Heart right ventricle (tissue), 16 donors: ENCODE measurements at regions not wholly inside any gene's neighbourhood (a gene's known extent, or its start where the extent isn't known, plus 50 kb on each side); places are given as distances from the start of the nearest gene placed in this dataset.
A peak's percentile ranks its signal among the peaks of the same experiment; 100 is the strongest.

Source experiments
- ATAC-seq, 8 donors: fragments of 200-7000 bp; cut with Tn5 transposase; one replicate each; pipeline ENCODE4 v1.9.1; 2020; ENCODE audit warnings: mild to moderate bottlenecking in 8 of 8, moderate library complexity in 8 of 8, moderate number of reproducible peaks in 1 of 8
- DNase-seq, 2 donors: peaks; one replicate each; pipeline ENCODE4 v3.0.0-alpha.2; 2020
- H3K27ac ChIP-seq, 10 donors: fragments of 200-600 bp; sonication (generic) in 2 of 10; one replicate each; pipeline versions ENCODE4 v1.5.0 to v1.8.0; 2020 to 2022; ENCODE audit warnings: mild to moderate bottlenecking in 3 of 10
- H3K27me3 ChIP-seq, 7 donors: fragments of 200-600 bp; one replicate each; pipeline ENCODE4 v1.8.0; 2021 to 2022; ENCODE audit warnings: mild to moderate bottlenecking in 2 of 7
- H3K36me3 ChIP-seq, 9 donors: fragments of 200-600 bp; sonication (generic) in 1 of 9; one replicate each; pipeline versions ENCODE4 v1.5.0 to v1.8.0; 2020 to 2022; ENCODE audit warnings: mild to moderate bottlenecking in 2 of 9
- H3K4me1 ChIP-seq, 9 donors: fragments of 200-600 bp; sonication (generic) in 1 of 9; one replicate each; pipeline versions ENCODE4 v1.5.0 to v1.8.0; 2020 to 2022; ENCODE audit warnings: mild to moderate bottlenecking in 4 of 9
- H3K4me3 ChIP-seq, 10 donors: fragments of 200-600 bp; sonication (generic) in 2 of 10; one replicate each; pipeline versions ENCODE4 v1.5.0 to v1.8.0; 2020 to 2022; ENCODE audit warnings: mild to moderate bottlenecking in 7 of 10, moderate library complexity in 2 of 10
- H3K9me3 ChIP-seq, 11 donors: fragments of 200-600 bp in 10 of 11; sonication (generic) in 2 of 11; one replicate each; pipeline versions ENCODE4 v1.5.0 to v1.8.0; 2013 to 2022; ENCODE audit warnings: mild to moderate bottlenecking in 2 of 11, control low read depth in 1 of 11, moderate library complexity in 1 of 11
- WGBS, 2 donors: extraction: QIAGEN DNeasy Blood & Tissue Kit; methylation state at CpG; one replicate each; pipeline ENCODE4 v1.1.7; 2013; ENCODE audit warnings: inconsistent platforms in 1 of 2; 5-methylcytosine and 5-hydroxymethylcytosine counted together
- intact Hi-C, 10 donors: fragments of 100-400 bp; cut with DNase I; formaldehyde crosslinking; loops; one replicate each; pipeline versions ENCODE4 v1.11.1 to v1.14.2; 2022
- TF ChIP-seq, protein P1 (sequence below), 9 donors: fragments of 200-600 bp; sonication (generic) in 2 of 9; IDR thresholded peaks; one replicate each; pipeline versions ENCODE4 v1.5.0 to v1.8.0; 2021 to 2022; ENCODE audit warnings: antibody characterized with exemption in 9 of 9, mild to moderate bottlenecking in 5 of 9, moderate library complexity in 1 of 9
- donor health status: Arrhythmogenic right ventricular cardiomyopathy.
- donor health status: ischemic (EF 13 %, LVEDD 7.1; RV severe dilation, severe dysfunction).
- donor health status: healthy with polysubstance abuse.
- donor health status: DM: no; HTN: yes; CAD: no.
- donor health status: DM: no; HTN: no; CAD: no.
- donor health status: ischemic (EF 25% LVEDD 6.9; RV normal size, moderate dysfunction).
- donor health status: ischemic (EF 25% LVEDD 5.7; RV mildly dilated, moderate dysfunction).
- donor health status: healthy.
- donor health status: DM: yes; HTN: yes; CAD: no.
- donor health status: Ischemic cardiomyopathy.
- donor health status: ischemic (EF 35%, LVEDD 5.7; RV mildly dilated, moderate dysfunction).
- donor health status: nonischemic (EF 11% LVEDD 7.7; RV severe dilation, severe dysfunction).
- donor health status: DM: yes; HTN: yes; CAD: no.
- donor health status: PGD.
- donor health status: ischemic (EF 29% LVEDD 5.4; RV normal size, mild dysfunction).
- donor health status: nonischemic (EF 23%, LVEDD 6.1; RV moderate dilation, normal function).

DNA sequence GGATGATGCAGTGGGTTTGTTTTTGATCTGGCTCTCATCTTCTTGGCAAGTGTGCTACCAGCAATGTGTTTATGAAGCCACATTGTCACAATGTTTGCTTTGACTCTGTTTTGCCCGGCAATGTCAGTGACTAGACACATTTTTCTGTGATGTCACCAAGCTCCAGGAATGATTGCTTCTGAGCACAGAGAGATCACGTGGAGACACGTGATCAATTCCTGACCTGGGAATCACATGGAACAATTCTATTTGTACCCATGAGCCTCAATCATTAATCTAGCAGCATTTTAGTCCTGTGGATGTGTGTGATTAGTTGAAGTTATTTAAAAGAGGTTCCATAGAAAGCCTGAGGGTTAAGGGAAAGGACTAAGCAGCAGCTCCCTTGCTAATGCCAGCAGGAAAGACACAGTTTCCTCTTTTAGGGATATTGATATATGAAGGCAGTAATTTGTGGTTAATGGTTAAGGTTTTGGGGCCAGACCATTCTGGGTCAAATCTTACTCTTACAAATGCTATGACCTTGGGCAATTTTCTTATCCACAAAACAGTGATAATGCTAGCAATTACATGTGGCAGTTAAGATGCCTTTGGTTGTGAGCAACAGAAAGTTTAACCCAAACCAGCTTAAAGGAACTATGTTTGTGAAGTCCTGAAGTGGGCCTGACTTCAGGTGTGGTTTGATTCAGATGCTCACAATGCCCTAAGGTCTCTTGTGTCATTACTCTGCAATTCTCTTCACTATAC is 59.0 kb downstream of the FASLG start:
- H3K27ac ChIP-seq: no peak overlapping the region
- no peaks in the 10 kb centered on the region for H3K36me3 ChIP-seq
- DNase-seq (no peak), ATAC-seq (no peak)
- intact Hi-C loops: loop anchor here in 9 of 10 donors (2.0 to 10.0 kb wide), 8 partner anchors 61 to 267 kb away; partner anchors contain the start of gene FASLG (in 1 of the 9)
- peaks cover 0 to 16% (median 0%) of the 10 kb centered on the region in 9 donors for H3K4me1 ChIP-seq
- TF ChIP-seq, protein P1, sequence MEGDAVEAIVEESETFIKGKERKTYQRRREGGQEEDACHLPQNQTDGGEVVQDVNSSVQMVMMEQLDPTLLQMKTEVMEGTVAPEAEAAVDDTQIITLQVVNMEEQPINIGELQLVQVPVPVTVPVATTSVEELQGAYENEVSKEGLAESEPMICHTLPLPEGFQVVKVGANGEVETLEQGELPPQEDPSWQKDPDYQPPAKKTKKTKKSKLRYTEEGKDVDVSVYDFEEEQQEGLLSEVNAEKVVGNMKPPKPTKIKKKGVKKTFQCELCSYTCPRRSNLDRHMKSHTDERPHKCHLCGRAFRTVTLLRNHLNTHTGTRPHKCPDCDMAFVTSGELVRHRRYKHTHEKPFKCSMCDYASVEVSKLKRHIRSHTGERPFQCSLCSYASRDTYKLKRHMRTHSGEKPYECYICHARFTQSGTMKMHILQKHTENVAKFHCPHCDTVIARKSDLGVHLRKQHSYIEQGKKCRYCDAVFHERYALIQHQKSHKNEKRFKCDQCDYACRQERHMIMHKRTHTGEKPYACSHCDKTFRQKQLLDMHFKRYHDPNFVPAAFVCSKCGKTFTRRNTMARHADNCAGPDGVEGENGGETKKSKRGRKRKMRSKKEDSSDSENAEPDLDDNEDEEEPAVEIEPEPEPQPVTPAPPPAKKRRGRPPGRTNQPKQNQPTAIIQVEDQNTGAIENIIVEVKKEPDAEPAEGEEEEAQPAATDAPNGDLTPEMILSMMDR (IDR thresholded peaks at IDR 0.05): no peak
- H3K27me3 ChIP-seq: no peaks in the 10 kb centered on the region
- 55 to 66% methylated on average over 3 of the region's 3 CpGs for WGBS, 2 donors
- no peak overlapping the region for H3K4me3 ChIP-seq
- no peaks in the 10 kb centered on the region for H3K9me3 ChIP-seq

DNA sequence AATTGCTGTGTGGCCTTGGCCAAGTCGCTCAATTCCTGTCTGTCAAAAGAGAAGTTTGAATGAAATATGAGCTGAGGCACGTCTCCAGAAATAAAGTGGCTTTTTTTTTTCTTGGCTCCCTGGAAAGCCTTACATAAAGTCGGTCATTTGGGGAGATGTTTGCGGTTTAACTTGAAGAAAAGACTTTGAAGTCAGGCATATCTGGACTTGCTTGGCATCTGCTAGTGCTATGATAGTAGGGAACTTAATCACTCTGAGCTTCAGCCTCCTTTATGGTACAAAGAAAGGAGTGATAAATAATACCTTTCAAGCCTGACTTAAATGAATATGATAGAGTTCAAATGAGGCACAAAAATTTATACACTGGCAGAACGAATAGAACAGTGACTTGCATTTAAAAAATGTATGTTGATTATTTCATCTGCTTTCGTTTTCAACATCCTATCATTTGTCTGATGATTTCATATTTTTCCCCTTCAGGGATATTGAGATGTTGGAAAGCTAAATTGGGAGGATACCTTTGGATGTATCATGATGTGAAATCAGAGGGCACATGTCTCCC is 60.2 kb downstream of the FASLG start:
- no peaks in the 10 kb centered on the region for H3K27me3 ChIP-seq
- 29 to 45% methylated on average over 6 of the region's 6 CpGs for WGBS, 2 donors
- no peak for ATAC-seq
- intact Hi-C loops: loop anchor here in 9 of 10 donors (2.0 to 10.0 kb wide), 8 partner anchors 62 to 268 kb away; partner anchors contain the start of gene FASLG (in 1 of the 9)
- TF ChIP-seq, protein P1 (IDR thresholded peaks at IDR 0.05): no peak
- H3K36me3 ChIP-seq: no peaks in the 10 kb centered on the region
- no peaks in the 10 kb centered on the region for H3K9me3 ChIP-seq
- H3K4me3 ChIP-seq: no peak overlapping the region
- no peak overlapping the region for H3K27ac ChIP-seq
- peaks cover 0 to 16% (median 0%) of the 10 kb centered on the region in 9 donors for H3K4me1 ChIP-seq
- DNase-seq: no peak

DNA sequence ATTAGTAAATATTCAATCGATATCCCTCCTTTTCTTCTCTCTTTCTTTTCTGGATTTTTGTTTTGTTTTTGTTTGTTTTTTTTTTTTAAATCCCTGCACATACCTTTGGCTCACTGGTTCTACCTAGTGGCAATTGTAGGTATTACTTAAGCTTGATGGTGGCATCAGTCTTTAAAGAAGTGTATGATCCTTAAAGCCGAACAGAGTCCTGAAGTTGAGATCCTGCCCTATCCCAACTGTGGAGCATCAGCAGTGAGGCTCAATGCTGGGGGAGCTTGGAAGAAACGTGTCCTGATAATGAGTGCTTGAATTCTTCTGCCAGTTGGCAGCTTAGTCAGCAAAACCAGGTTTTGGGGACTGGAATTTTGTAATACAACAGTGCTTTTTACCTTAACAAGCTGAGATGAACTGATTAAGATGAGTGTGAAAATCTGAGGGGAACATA is 60.8 kb downstream of the FASLG start:
- TF ChIP-seq, protein P1 (IDR thresholded peaks at IDR 0.05): peak; percentile 34 to 77 (median 69)
- no peak for DNase-seq
- intact Hi-C loops: loop anchor here (2.0 to 10.0 kb wide), 8 partner anchors 62 to 269 kb away; partner anchors contain the start of gene FASLG (in 1 of the 10)
- Histone ChIP-seq H3K27me3 (no peaks in the 10 kb centered on the region), H3K36me3 (no peaks in the 10 kb centered on the region), H3K4me1 (peaks cover 0 to 20% (median 0%) of the 10 kb centered on the region in 9 donors), H3K9me3 (no peaks in the 10 kb centered on the region), H3K4me3 (no peak overlapping the region), H3K27ac (no peak overlapping the region)
- 11 to 14% methylated on average over 3 of the region's 3 CpGs for WGBS, 2 donors
- peak in 1 of 8 donors; percentile 55 for ATAC-seq

DNA sequence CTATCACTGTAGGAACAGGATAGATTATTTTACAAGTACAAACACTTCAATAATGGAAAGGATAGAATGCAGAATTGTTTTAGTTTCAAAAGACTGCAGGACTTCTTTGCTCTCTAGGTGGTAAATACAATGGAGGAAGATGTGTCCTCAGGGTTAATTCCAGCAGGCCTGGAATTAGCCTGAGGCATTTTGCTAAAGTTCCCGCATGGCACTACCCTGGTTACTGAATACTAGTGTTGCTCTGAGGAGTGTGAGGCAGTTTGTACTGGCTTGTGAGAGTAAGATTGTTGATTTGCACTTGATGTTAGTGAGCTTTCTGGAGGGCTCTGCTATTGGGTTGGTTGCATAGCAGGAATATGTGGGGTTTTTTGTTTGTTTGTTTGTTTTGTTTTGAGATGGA is 61.4 kb downstream of the FASLG start:
- ATAC-seq (no peak), DNase-seq (no peak)
- H3K4me1 ChIP-seq: peaks cover 0 to 24% (median 0%) of the 10 kb centered on the region in 9 donors
- H3K9me3 ChIP-seq: no peaks in the 10 kb centered on the region
- H3K36me3 ChIP-seq: no peaks in the 10 kb centered on the region
- TF ChIP-seq, protein P1 (IDR thresholded peaks at IDR 0.05): no peak
- H3K4me3 ChIP-seq: no peak overlapping the region
- intact Hi-C loops: loop anchor here in 2 of 10 donors (2.0 to 10.0 kb wide), 2 partner anchors 112 to 266 kb away; no protein-coding TSS in a partner anchor
- 76 to 78% methylated on average over 1 of the region's 1 CpG for WGBS, 2 donors
- no peaks in the 10 kb centered on the region for H3K27me3 ChIP-seq
- H3K27ac ChIP-seq: no peak overlapping the region
